ENCODE measurements at regions not wholly inside any gene's neighbourhood (a gene's known extent, or its start where the extent isn't known, plus 50 kb on each side); places are given as distances from the start of the nearest gene placed in this dataset.

- TF ChIP-seq CTCF (IDR thresholded peaks at IDR 0.05) (no peak), POLR2A (IDR thresholded peaks at IDR 0.05) (no peak)
Measured at GRCh38 chr5:173671121-173671949, 54.9 kb upstream of the BOD1 start.
